Fibroblast of the aortic adventitia (primary cell): ENCODE measurements at regions not wholly inside any gene's neighbourhood (a gene's known extent, or its start where the extent isn't known, plus 50 kb on each side); places are given as distances from the start of the nearest gene placed in this dataset.
"Not testable (repeated sequence)": the region's sequence is repeated elsewhere in the genome, so short reads cannot be mapped to it uniquely, and the experiment has no call there.

Experiments
- DNase-seq: peaks from one replicate; pipeline ENCODE4 v3.0.0-alpha.2; 2010; ENCODE audit warnings: low read depth
- H3K4me3 ChIP-seq: 2 replicates; pipeline ENCODE4 v1.5.1; 2011; ENCODE audit warnings: low read depth, mild to moderate bottlenecking, control low read depth, low read length, moderate library complexity
- CTCF ChIP-seq: IDR thresholded peaks from 2 replicates; pipeline ENCODE4 v1.5.1; 2011; ENCODE audit warnings: mild to moderate bottlenecking, low read length, control low read depth, inconsistent platforms; ENCODE audit not compliant: insufficient read depth

- no peak for DNase-seq
- no peak for TF ChIP-seq CTCF
- H3K4me3 ChIP-seq = no peak overlapping the region
Observed at GRCh38 chrX:131874300-131874699, 148.8 kb upstream of the STK26 start.

GRCh38 chrX:131875827-131876226 lies 147.3 kb upstream of the STK26 start:
- DNase-seq, H3K4me3 ChIP-seq: not testable (repeated sequence)

- no peak for TF ChIP-seq CTCF
- no peak for DNase-seq
- H3K4me3 ChIP-seq = no peak overlapping the region
Observed at GRCh38 chrX:131881194-131881593, 141.9 kb upstream of the STK26 start.

GRCh38 chrX:131885042-131885441 lies 138.1 kb upstream of the STK26 start:
- not testable (repeated sequence) for H3K4me3 ChIP-seq, DNase-seq

GRCh38 chrX:131893857-131894256 lies 129.2 kb upstream of the STK26 start:
- DNase-seq, H3K4me3 ChIP-seq: not testable (repeated sequence)

GRCh38 chrX:131894995-131895394 lies 128.1 kb upstream of the STK26 start:
- no peak overlapping the region for H3K4me3 ChIP-seq
- no peak for TF ChIP-seq CTCF
- no peak for DNase-seq

- H3K4me3 ChIP-seq = no peak overlapping the region
- no peak for TF ChIP-seq CTCF
- DNase-seq = no peak
Observed at GRCh38 chrX:131895807-131896206, 127.3 kb upstream of the STK26 start.

- no peak for DNase-seq
- H3K4me3 ChIP-seq = no peak overlapping the region
- TF ChIP-seq CTCF = no peak
Observed at GRCh38 chrX:131901546-131901945, 121.6 kb upstream of the STK26 start.
